ENCODE measurements at regions not wholly inside any gene's neighbourhood (a gene's known extent, or its start where the extent isn't known, plus 50 kb on each side); places are given as distances from the start of the nearest gene placed in this dataset.

- Histone ChIP-seq H3K9ac (ENCODE audit: extremely low read depth, insufficient read length, low read length) (no peak overlapping the region), H4K8ac (replicated peaks; ENCODE audit: insufficient read length, low read depth, low read length) (no peak overlapping the region), H2BK5ac (ENCODE audit: insufficient read length, low read length) (peak overlapping the region; percentile 72), H2BK120ac (ENCODE audit: low read depth, low read length, poor library complexity, severe bottlenecking) (no peak overlapping the region), H3K56ac (ENCODE audit: insufficient read length, low read depth, low read length) (no peak overlapping the region), H3K4me1 (ENCODE audit: insufficient read depth, low read length) (peaks cover 20% of the 10 kb centered on the region), H3T11ph (ENCODE audit: low read length) (no peak overlapping the region), H3K18ac (ENCODE audit: insufficient read length, low read depth, low read length) (peak overlapping the region; percentile 18), H2AK5ac (ENCODE audit: insufficient read length, low read length) (no peak overlapping the region), H3K9me3 (ENCODE audit: control insufficient read depth, low read depth, low read length) (no peaks in the 10 kb centered on the region), H3K27ac (ENCODE audit: insufficient read length, low read depth, low read length) (peak overlapping the region; percentile 91), H3K79me1 (ENCODE audit: insufficient read depth, low read depth, low read length, poor library complexity, severe bottlenecking) (no peaks in the 10 kb centered on the region), H2BK12ac (ENCODE audit: insufficient read length, low read depth, low read length) (no peak overlapping the region), H3K23me2 (ENCODE audit: insufficient read length, low read depth, low read length, poor library complexity, severe bottlenecking) (no peaks in the 10 kb centered on the region), H2BK20ac (ENCODE audit: low read depth, low read length, poor library complexity, severe bottlenecking) (no peak overlapping the region), H3K27me3 (ENCODE audit: insufficient read depth, low read length) (no peaks in the 10 kb centered on the region), H3K4ac (ENCODE audit: low read depth, low read length) (no peak overlapping the region), H3K79me2 (ENCODE audit: insufficient read depth, low read length) (no peaks in the 10 kb centered on the region; the same call in 1 of the 2 replicates), H4K5ac (ENCODE audit: insufficient read length, low read depth, low read length) (no peak overlapping the region), H4K91ac (ENCODE audit: insufficient read length, low read depth, low read length) (no peak overlapping the region), H2BK15ac (ENCODE audit: low read depth, low read length) (no peak overlapping the region), H4K20me1 (ENCODE audit: control insufficient read depth, insufficient read depth, insufficient read length) (no peaks in the 10 kb centered on the region), H2AFZ (ENCODE audit: low read length) (no peak overlapping the region), H3K23ac (ENCODE audit: insufficient read length, low read depth, low read length) (no peak overlapping the region), H3K4me2 (ENCODE audit: insufficient read depth, insufficient read length, low read length) (peak overlapping the region; percentile 18), H3K14ac (ENCODE audit: insufficient read depth, low read length) (0 out of 2 replicates have a peak overlapping the region, but pooled peaks have one; percentile 14)
- H3K27me3 Mint-ChIP-seq (ENCODE audit: low read depth) = peaks cover 9% of the 10 kb centered on the region
- no CpG with 5 or more reads among the region's 15 CpGs for WGBS (ENCODE audit: extremely low coverage, insufficient read length, low lambda C conversion rate)
- H3K4me3 Mint-ChIP-seq = peak overlapping the region; percentile 7 to 67; a peak in 4 of 5 replicates
- DNase-seq = peak; percentile 96
- H3K9me3 Mint-ChIP-seq = peaks cover 3 to 8% of the 10 kb centered on the region in 2 experiments; a peak in 4 of 5 replicates
- peaks cover 0 to 5% (median 4%) of the 10 kb centered on the region in 3 experiments; a peak in 2 of 7 replicates for H3K36me3 Mint-ChIP-seq (ENCODE audit: insufficient read depth in 1 of 3, low read depth in 3 of 3)
- peaks cover 75 to 77% of the 10 kb centered on the region in 2 experiments for H3K4me1 Mint-ChIP-seq
- peak overlapping the region; percentile 96 to 100 (median 98) for H3K27ac Mint-ChIP-seq
- TF ChIP-seq CTCF (conservative IDR thresholded peaks at IDR 0.05) = no peak
Measured at GRCh38 chr1:38269923-38270848, 223.6 kb upstream of the POU3F1 start.

All from H9 (cell line).